GM11168 (cell line): ENCODE measurements at regions not wholly inside any gene's neighbourhood (a gene's known extent, or its start where the extent isn't known, plus 50 kb on each side); places are given as distances from the start of the nearest gene placed in this dataset.

ENCODE experiments used
- in situ Hi-C: fragments of 300-500 bp; cut with MboI; formaldehyde crosslinking; loops from one replicate; pipeline ENCODE4 v1.12.0; 2022; ENCODE audit warnings: low sequenced_read_pairs; ENCODE audit not compliant: unreplicated experiment

GRCh38 chr9:80885894-80886293 lies 803.5 kb downstream of the TLE1 start:
- in situ Hi-C loops = no loop called here

DNA sequence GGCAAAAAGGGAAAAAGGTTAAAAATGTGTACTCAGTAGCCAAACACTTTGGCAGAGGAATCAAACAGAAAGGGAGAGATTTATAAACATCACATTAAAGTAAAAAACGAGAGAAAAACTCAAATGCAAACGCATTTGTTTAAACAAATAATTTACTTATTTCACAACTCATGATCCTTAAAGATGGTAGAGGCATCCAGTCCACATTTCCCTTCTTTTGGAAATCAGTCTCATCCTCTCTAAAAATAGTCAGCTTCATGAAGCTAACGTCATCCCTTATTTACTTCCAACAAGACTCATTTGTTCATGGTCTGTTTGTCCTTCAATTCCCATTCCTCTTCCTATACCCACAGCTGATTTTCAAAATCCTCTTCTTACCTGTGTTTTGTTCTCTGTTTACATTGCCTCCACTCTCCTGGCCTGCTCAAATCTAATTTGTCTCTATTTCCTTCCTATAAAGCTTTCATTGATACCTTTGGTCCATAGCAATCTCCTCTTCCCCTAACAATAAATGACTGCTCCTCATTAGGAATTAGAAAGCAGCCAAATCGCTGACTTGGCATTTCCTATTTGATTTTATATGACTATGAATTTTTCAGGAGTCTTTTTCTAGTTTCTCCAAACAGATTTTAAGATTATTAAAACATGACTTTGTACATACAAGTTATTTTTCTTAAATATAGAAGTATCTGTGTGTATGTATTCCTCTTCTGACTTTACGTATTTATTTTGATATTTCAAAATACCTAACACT lies 805.3 kb downstream of the TLE1 start:
- in situ Hi-C loops = no loop called here

GRCh38 chr9:80883426-80883825 lies 805.9 kb downstream of the TLE1 start:
- in situ Hi-C loops = no loop called here

DNA sequence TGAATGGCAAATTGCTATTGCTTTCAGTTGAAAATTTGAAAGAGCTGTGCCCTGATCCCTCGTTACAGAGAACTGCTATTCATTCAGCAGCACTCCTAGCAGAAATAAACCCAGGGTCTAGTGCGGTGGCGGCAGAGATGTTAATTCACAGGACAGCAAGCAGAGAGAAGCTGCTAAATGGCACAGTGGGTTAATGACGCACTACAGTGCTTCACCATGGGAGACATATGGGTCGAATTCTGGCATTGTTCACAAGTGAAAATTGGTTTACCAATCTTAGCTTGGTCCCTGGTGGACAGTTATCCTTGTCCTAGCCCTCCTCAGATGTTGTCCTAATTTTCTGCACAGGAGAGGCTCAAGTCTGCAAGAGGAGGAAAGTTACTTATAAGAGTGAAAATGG lies 807.4 kb downstream of the TLE1 start:
- in situ Hi-C loops = no loop called here

- in situ Hi-C loops = no loop called here
Measured at GRCh38 chr9:80881320-80881719, 808.0 kb downstream of the TLE1 start.

DNA sequence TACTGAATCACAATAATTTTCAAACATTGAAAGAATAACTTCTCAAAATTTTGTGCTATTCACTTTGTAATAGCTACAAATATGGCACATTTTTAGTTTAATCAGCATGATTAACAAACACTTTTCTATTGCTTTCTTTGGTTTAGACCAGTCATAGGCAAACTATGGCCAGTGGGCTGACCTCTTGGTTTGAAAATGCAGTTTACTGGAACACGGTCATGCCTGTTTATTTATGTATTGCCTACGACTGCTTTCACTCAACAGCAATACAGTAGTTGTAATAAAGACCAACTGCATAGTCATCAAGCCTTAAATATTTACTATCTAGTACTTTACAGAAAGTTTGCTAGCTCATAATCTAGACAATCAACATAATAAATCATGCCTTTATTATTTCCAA lies 810.8 kb downstream of the TLE1 start:
- in situ Hi-C loops = no loop called here

- in situ Hi-C loops = no loop called here
Measured at GRCh38 chr9:80875947-80876346, 813.4 kb downstream of the TLE1 start.

- in situ Hi-C loops = no loop called here
Measured at GRCh38 chr9:80874276-80874675, 815.1 kb downstream of the TLE1 start.

DNA sequence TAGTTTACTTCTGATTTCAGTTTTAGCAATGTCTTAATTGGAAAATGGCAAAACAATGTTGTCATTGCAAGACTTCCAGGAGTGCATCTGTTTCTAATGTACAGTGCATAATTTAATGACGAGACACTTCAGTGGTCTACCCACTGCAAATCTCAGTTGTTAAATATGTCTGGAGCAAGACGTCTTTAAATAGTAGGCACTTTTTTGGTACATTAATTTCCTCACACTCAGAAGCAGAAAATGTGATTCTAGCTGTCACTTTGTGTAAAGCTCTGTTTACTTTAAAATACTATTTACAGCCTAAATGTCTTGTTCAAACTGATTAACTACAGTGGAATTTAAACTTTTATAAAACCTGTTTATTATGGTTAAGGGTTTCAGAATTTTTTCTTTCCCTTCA lies 815.5 kb downstream of the TLE1 start:
- in situ Hi-C loops = no loop called here

- in situ Hi-C loops = no loop called here
Measured at GRCh38 chr9:80871596-80871995, 817.8 kb downstream of the TLE1 start.

- in situ Hi-C loops = no loop called here
Measured at GRCh38 chr9:80867731-80868130, 821.6 kb downstream of the TLE1 start.

- in situ Hi-C loops = no loop called here
Measured at GRCh38 chr9:80866576-80867227, 822.6 kb downstream of the TLE1 start.

DNA sequence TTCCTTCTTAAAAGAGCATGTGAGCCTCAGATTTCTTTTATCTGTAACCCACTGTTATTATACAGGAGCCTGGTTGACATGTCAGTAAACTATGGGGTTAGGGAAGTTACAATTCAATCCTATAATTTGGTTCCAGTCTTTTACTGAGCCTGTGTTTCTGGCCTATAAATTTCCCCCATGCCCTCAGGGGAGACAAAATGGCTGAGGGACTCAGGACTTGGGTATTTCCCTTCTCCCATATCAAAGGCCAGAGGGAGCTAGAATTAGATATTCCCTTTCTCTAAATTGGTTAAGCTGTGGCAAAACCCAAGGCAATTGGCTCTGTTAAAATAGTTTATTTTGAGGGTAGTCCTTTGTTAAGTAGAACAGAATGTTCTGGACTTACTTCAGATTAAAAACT lies 823.2 kb downstream of the TLE1 start:
- in situ Hi-C loops = no loop called here

GRCh38 chr9:80843028-80843427 lies 846.3 kb downstream of the TLE1 start:
- in situ Hi-C loops = no loop called here

GRCh38 chr9:80842389-80842788 lies 847.0 kb downstream of the TLE1 start:
- in situ Hi-C loops = no loop called here

GRCh38 chr9:80841888-80842287 lies 847.5 kb downstream of the TLE1 start:
- in situ Hi-C loops = no loop called here

- in situ Hi-C loops = no loop called here
Measured at GRCh38 chr9:80839821-80840675, 849.3 kb downstream of the TLE1 start.

DNA sequence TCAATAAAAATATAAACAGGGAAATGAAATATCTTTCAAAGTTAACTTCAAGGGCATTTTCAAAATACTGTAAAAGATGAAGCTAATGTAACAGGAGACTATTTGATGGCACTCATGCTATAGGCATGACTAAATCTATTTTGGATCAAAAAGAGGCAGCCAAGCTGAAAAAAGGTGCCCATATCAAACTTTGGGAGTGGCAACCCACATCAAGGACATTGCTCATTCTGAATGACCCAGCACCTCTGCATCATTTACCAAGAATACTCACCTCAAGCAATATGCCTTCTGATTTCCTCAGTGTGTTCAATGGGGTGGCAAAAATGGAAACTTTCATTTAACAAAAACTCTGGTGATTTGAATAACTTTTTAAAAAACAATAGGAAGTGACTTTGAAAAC lies 853.3 kb downstream of the TLE1 start:
- in situ Hi-C loops = no loop called here

GRCh38 chr9:80831751-80832150 lies 857.6 kb downstream of the TLE1 start:
- in situ Hi-C loops = no loop called here

DNA sequence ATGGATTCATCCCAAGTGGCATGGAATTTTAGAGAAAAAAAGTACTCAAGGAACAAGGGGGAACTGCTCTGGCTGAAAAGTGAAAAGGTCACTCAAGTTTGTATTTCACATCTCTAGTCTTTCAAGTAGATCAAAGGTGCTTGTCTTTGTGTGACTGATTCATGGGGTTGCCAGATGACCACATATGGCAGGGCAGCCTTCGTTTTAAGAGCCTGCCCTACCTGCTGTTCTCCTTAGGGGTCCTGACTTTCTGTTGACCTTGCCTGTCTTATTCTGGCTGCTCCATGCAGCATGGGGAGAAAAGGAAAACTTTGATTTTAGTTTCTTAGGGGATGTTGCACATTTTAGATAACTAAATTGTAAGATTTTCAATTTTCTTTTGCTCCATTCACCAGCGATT lies 877.7 kb downstream of the TLE1 start:
- in situ Hi-C loops = no loop called here

DNA sequence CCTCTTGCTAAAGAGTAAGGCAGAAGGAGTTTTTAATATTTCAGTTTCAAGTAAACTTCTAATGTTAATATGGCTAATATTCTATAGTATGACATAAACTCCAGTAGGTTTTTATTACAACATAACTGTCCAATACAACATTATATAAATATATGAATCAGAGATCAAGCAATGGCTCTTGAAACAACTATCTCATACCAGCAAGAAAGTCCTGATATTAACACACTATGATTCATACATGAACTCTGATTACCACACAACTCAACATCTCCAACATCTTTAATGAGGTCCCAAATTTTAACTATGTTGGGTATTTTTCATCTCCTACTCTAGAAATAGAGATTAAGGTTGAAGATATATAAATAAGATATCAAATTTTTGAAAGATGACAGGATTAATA lies 878.3 kb downstream of the TLE1 start:
- in situ Hi-C loops = no loop called here
